DND-41 (cell line): ENCODE measurements at regions not wholly inside any gene's neighbourhood (a gene's known extent, or its start where the extent isn't known, plus 50 kb on each side); places are given as distances from the start of the nearest gene placed in this dataset.

ENCODE experiments used
- ATAC-seq: fragments of 200-7000 bp; cut with Tn5 transposase; 3 replicates; pipeline ENCODE4 v1.9.1; 2021; ENCODE audit warnings: low read depth; ENCODE audit not compliant: insufficient read depth
- DNase-seq: peaks from one replicate; pipeline ENCODE4 v3.0.0-alpha.2; 2020
- H2AFZ ChIP-seq: 2 replicates; pipeline ENCODE4 v1.6.0; 2012; ENCODE audit warnings: low read depth, low read length
- H3K27ac ChIP-seq: 2 replicates; pipeline ENCODE4 v1.5.1; 2012; ENCODE audit warnings: low read length, inconsistent platforms
- H3K27me3 ChIP-seq: fragments of 200-600 bp; sonication (generic); 2 replicates; pipeline ENCODE4 v1.6.0; 2012; ENCODE audit warnings: low read length, mild to moderate bottlenecking, inconsistent platforms; ENCODE audit not compliant: insufficient read depth, poor library complexity
- H3K36me3 ChIP-seq: 2 replicates; pipeline ENCODE4 v1.5.1; 2012; ENCODE audit warnings: low read length, inconsistent platforms; ENCODE audit not compliant: insufficient read depth
- H3K4me1 ChIP-seq: 2 replicates; pipeline ENCODE4 v1.5.1; 2012; ENCODE audit warnings: mild to moderate bottlenecking, low read length; ENCODE audit not compliant: insufficient read depth
- H3K4me2 ChIP-seq: 2 replicates; pipeline ENCODE4 v1.6.0; 2012; ENCODE audit warnings: mild to moderate bottlenecking, moderate library complexity, low read length, inconsistent platforms; ENCODE audit not compliant: insufficient read depth
- H3K4me3 ChIP-seq, 2 experiments: fragments of 200-600 bp in 1 of 2; shearing (Covaris generic) in 1 of 2; 2 replicates each; pipeline ENCODE4 v1.5.1; 2012 to 2016; ENCODE audit warnings: inconsistent platforms in 2 of 2, low read length in 2 of 2, mild to moderate bottlenecking in 2 of 2, low read depth in 1 of 2, moderate library complexity in 1 of 2
- H3K79me2 ChIP-seq: 2 replicates; pipeline ENCODE4 v1.6.0; 2012; ENCODE audit warnings: low read length, inconsistent platforms; ENCODE audit not compliant: insufficient read depth
- H3K9ac ChIP-seq: 2 replicates; pipeline ENCODE4 v1.6.0; 2012; ENCODE audit warnings: low read depth, mild to moderate bottlenecking, inconsistent platforms, low read length, moderate library complexity
- H3K9me3 ChIP-seq: 2 replicates; pipeline ENCODE4 v1.5.1; 2012; ENCODE audit warnings: low read length, moderate library complexity, mild to moderate bottlenecking, inconsistent platforms; ENCODE audit not compliant: insufficient read depth, severe bottlenecking
- H4K20me1 ChIP-seq: 2 replicates; pipeline ENCODE4 v1.6.0; 2012; ENCODE audit warnings: low read length; ENCODE audit not compliant: insufficient read depth
- CTCF ChIP-seq: IDR thresholded peaks from 2 replicates; pipeline ENCODE4 v1.5.1; 2012; ENCODE audit warnings: borderline replicate concordance, low read length, moderate library complexity, mild to moderate bottlenecking; ENCODE audit not compliant: poor library complexity, severe bottlenecking; ENCODE audit errors: extremely low read depth
- EZH2 ChIP-seq: IDR thresholded peaks from 3 replicates; pipeline ENCODE4 v1.6.1; 2012; ENCODE audit warnings: borderline replicate concordance, low read depth, mild to moderate bottlenecking, moderate library complexity, low read length, inconsistent platforms; ENCODE audit not compliant: severe bottlenecking

GRCh38 chr2:126784045-126784444 lies 114.6 kb upstream of the TEX51 start:
- Histone ChIP-seq H3K9me3 (no peaks in the 10 kb centered on the region), H3K4me1 (no peaks in the 10 kb centered on the region), H2AFZ (no peak overlapping the region), H3K36me3 (no peaks in the 10 kb centered on the region), H3K27me3 (no peaks in the 10 kb centered on the region), H3K9ac (no peak overlapping the region), H3K27ac (no peak overlapping the region), H3K4me2 (no peak overlapping the region), H3K4me3 (no peak overlapping the region), H3K79me2 (no peaks in the 10 kb centered on the region), H4K20me1 (no peaks in the 10 kb centered on the region)
- DNase-seq (no peak), ATAC-seq (no peak)
- TF ChIP-seq EZH2 (no peak), CTCF (no peak)

DNA sequence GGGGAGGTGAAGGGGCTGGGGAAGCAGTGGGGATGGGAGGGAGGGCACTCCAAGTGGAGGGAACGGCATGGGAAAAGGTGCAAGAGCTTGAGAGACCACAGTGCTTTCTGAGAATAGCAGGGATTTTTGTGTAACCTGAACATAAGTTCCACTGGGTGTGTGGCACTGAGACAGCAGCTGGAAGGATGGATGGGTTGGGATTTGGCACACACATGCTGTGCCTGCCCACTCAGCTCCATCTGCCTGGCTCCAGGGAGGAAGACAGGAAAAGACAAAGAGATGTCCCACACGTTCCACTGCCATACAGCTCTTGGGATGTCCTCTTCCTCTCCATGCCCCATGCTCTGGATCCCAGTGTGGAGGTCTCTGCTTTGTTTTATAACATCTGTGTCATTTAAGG lies 114.1 kb upstream of the TEX51 start:
- no peak for TF ChIP-seq EZH2
- no peak for TF ChIP-seq CTCF

DNA sequence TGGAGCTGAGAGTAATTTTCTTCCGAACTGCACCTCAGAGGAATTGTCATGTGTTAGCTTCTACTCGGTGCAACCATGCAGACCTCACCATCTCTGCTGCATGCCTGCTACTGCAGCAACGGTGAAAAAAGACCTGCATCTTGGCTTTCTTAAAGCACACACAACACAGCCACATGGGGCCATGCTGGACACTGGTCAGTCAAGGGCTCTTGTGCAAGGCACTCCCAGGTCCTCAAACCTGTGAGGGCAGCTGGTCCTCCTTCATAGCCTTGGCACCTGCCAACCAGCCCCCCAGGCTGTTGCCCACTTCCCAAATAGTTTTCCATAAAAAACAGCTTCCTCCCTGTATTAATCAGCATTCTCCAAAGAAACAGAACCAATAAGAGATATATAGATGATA lies 113.5 kb upstream of the TEX51 start:
- Histone ChIP-seq H3K27me3 (peaks cover 3% of the 10 kb centered on the region), H3K36me3 (no peaks in the 10 kb centered on the region), H3K79me2 (no peaks in the 10 kb centered on the region), H4K20me1 (no peaks in the 10 kb centered on the region), H3K4me1 (no peaks in the 10 kb centered on the region), H2AFZ (no peak overlapping the region), H3K4me3 (no peak overlapping the region), H3K27ac (no peak overlapping the region), H3K4me2 (no peak overlapping the region), H3K9me3 (no peaks in the 10 kb centered on the region), H3K9ac (no peak overlapping the region)
- DNase-seq (no peak), ATAC-seq (no peak)
- TF ChIP-seq EZH2 (no peak), CTCF (no peak)

More for the DNA sequence above, 114.1 kb upstream of the TEX51 start:
- H3K79me2 ChIP-seq, result no peaks in the 10 kb centered on the region
- no peaks in the 10 kb centered on the region for H3K9me3 ChIP-seq
- ATAC-seq (no peak), DNase-seq (no peak)
- no peaks in the 10 kb centered on the region for H3K27me3 ChIP-seq
- H3K4me2 ChIP-seq, result no peak overlapping the region
- no peak overlapping the region for H3K4me3 ChIP-seq
- no peaks in the 10 kb centered on the region for H4K20me1 ChIP-seq
- H3K36me3 ChIP-seq, result no peaks in the 10 kb centered on the region
- no peak overlapping the region for H3K9ac ChIP-seq
- H3K4me1 ChIP-seq, result no peaks in the 10 kb centered on the region
- H2AFZ ChIP-seq, result no peak overlapping the region
- H3K27ac ChIP-seq, result no peak overlapping the region

- Histone ChIP-seq H3K27ac (no peak overlapping the region), H3K4me1 (no peaks in the 10 kb centered on the region), H3K36me3 (no peaks in the 10 kb centered on the region), H3K4me2 (no peak overlapping the region), H3K79me2 (no peaks in the 10 kb centered on the region), H2AFZ (no peak overlapping the region), H3K27me3 (peaks cover 5% of the 10 kb centered on the region), H3K4me3 (no peak overlapping the region), H3K9me3 (no peaks in the 10 kb centered on the region), H4K20me1 (no peaks in the 10 kb centered on the region), H3K9ac (no peak overlapping the region)
- no peak for DNase-seq
- no peak for ATAC-seq
- TF ChIP-seq CTCF (no peak), EZH2 (no peak)
Observed at GRCh38 chr2:126785862-126786261, 112.8 kb upstream of the TEX51 start.
